ENCODE measurements at regions not wholly inside any gene's neighbourhood (a gene's known extent, or its start where the extent isn't known, plus 50 kb on each side); places are given as distances from the start of the nearest gene placed in this dataset.

GRCh38 chr4:174434455-174434854, 87.8 kb downstream of the HPGD start:
- no peak overlapping the region for H2AFZ ChIP-seq (ENCODE audit: low read depth, low read length)

GRCh38 chr4:174430576-174430975, 91.7 kb downstream of the HPGD start:
- no peaks in the 10 kb centered on the region for H3F3A ChIP-seq (ENCODE audit: insufficient read depth, low read length, poor library complexity, severe bottlenecking)
- H3K9me2 ChIP-seq (ENCODE audit: insufficient read depth, low read length), result no peaks in the 10 kb centered on the region
- H3K79me2 ChIP-seq (replicated peaks; ENCODE audit: insufficient read depth, low read length), result no peaks in the 10 kb centered on the region
- no peaks in the 10 kb centered on the region for H3K27me3 ChIP-seq (ENCODE audit: insufficient read depth, low read depth, low read length)
- TF ChIP-seq POLR2AphosphoS5 (IDR thresholded peaks at IDR 0.05) (no peak), EZH2 (IDR thresholded peaks at IDR 0.05; ENCODE audit: borderline replicate concordance, insufficient read depth, low read length, poor library complexity, severe bottlenecking) (no peak), EP300 (conservative IDR thresholded peaks at IDR 0.05; ENCODE audit: poor library complexity, severe bottlenecking) (no peak), CTCF (IDR thresholded peaks at IDR 0.05; ENCODE audit: poor library complexity, severe bottlenecking) (no peak), REST (IDR thresholded peaks at IDR 0.05; ENCODE audit: borderline replicate concordance) (no peak), MXI1 (conservative IDR thresholded peaks at IDR 0.05; ENCODE audit: poor library complexity, severe bottlenecking) (no peak), RAD21 (conservative IDR thresholded peaks at IDR 0.05) (no peak), TAF1 (IDR thresholded peaks at IDR 0.05; ENCODE audit: low read depth) (no peak), SMC3 (conservative IDR thresholded peaks at IDR 0.05; ENCODE audit: poor library complexity) (no peak)
- no peak overlapping the region for H3K4me3 ChIP-seq (ENCODE audit: low read length)
- H3K36me3 ChIP-seq (ENCODE audit: insufficient read depth, low read length), result no peaks in the 10 kb centered on the region
- H3K9ac ChIP-seq (ENCODE audit: low read length), result no peak overlapping the region
- H3K4me2 ChIP-seq (ENCODE audit: low read length), result no peak overlapping the region
- H4K20me1 ChIP-seq (ENCODE audit: insufficient read depth), result no peaks in the 10 kb centered on the region
- H3K27ac ChIP-seq (ENCODE audit: low read length), result no peak overlapping the region
- no peaks in the 10 kb centered on the region for H3K9me3 ChIP-seq (ENCODE audit: low read length)
- H2AFZ ChIP-seq (ENCODE audit: low read depth, low read length), result no peak overlapping the region

More at GRCh38 chr4:174434455-174434854, 87.8 kb downstream of the HPGD start:
- TF ChIP-seq MXI1 (conservative IDR thresholded peaks at IDR 0.05; ENCODE audit: poor library complexity, severe bottlenecking) (no peak), POLR2AphosphoS5 (IDR thresholded peaks at IDR 0.05) (no peak), TAF1 (IDR thresholded peaks at IDR 0.05; ENCODE audit: low read depth) (no peak), EP300 (conservative IDR thresholded peaks at IDR 0.05; ENCODE audit: poor library complexity, severe bottlenecking) (no peak)
- Histone ChIP-seq H3K27me3 (ENCODE audit: insufficient read depth, low read depth, low read length) (no peaks in the 10 kb centered on the region), H3K79me2 (replicated peaks; ENCODE audit: insufficient read depth, low read length) (no peaks in the 10 kb centered on the region), H3F3A (ENCODE audit: insufficient read depth, low read length, poor library complexity, severe bottlenecking) (no peaks in the 10 kb centered on the region), H3K9ac (ENCODE audit: low read length) (no peak overlapping the region), H3K4me2 (ENCODE audit: low read length) (no peak overlapping the region), H3K9me2 (ENCODE audit: insufficient read depth, low read length) (no peaks in the 10 kb centered on the region), H4K20me1 (ENCODE audit: insufficient read depth) (no peaks in the 10 kb centered on the region), H3K36me3 (ENCODE audit: insufficient read depth, low read length) (no peaks in the 10 kb centered on the region), H3K27ac (ENCODE audit: low read length) (no peak overlapping the region), H3K4me3 (ENCODE audit: low read length) (no peak overlapping the region), H3K9me3 (ENCODE audit: low read length) (no peaks in the 10 kb centered on the region)
